SK-N-SH (cell line): ENCODE measurements at regions not wholly inside any gene's neighbourhood (a gene's known extent, or its start where the extent isn't known, plus 50 kb on each side); places are given as distances from the start of the nearest gene placed in this dataset.

ENCODE experiments used
- CTCF ChIA-PET: fragments of 300-600, 350-600 bp; formaldehyde crosslinking; extraction: SDS; loops from one replicate; lab custom pipeline; 2021; lab: Yijun Ruan, JAX
- POLR2A ChIA-PET: fragments of 350-600 bp; sonication (Branson Sonifier 250); formaldehyde crosslinking; extraction: SDS; loops from one replicate; lab custom pipeline; 2020; ENCODE audit warnings: antibody characterized with exemption, inconsistent platforms; lab: Yijun Ruan, JAX
- DNase-seq: peaks from one replicate; pipeline ENCODE4 v3.0.0; 2012
- H2AFZ ChIP-seq: fragments of 200-600 bp; sonication (generic); 2 replicates; pipeline ENCODE4 v1.8.1; 2016; ENCODE audit warnings: antibody characterized with exemption, mild to moderate bottlenecking, low read depth
- H3F3A ChIP-seq: fragments of 200-600 bp; sonication (generic); replicated peaks from 2 replicates; pipeline ENCODE3; 2016; ENCODE audit warnings: antibody characterized with exemption, mild to moderate bottlenecking; ENCODE audit not compliant: insufficient read depth
- H3K27ac ChIP-seq, 2 experiments: fragments of 200-500 bp in 1 of 2; fragments of 200-600 bp in 1 of 2; sonication (Bioruptor generic) in 1 of 2; sonication (generic), shearing (Covaris generic) in 1 of 2; 2 replicates each; pipeline versions ENCODE4 v1.5.1 to v1.6.1; 2014 to 2016; ENCODE audit warnings: low read depth in 2 of 2, inconsistent platforms in 1 of 2, low read length in 1 of 2, mild to moderate bottlenecking in 1 of 2, mixed read lengths in 1 of 2
- H3K27me3 ChIP-seq: fragments of 200-600 bp; sonication (generic), shearing (Covaris generic); 2 replicates; pipeline ENCODE4 v1.6.1; 2016; ENCODE audit warnings: mixed run types; ENCODE audit not compliant: insufficient read depth
- H3K36me3 ChIP-seq, 2 experiments: fragments of 200-500 bp in 1 of 2; fragments of 200-600 bp in 1 of 2; sonication (Bioruptor generic) in 1 of 2; sonication (generic) in 1 of 2; replicated peaks in 1 of 2; 2 replicates each; pipeline versions ENCODE3 to v1.5.1; 2014 to 2016; ENCODE audit warnings: low read length in 1 of 2, mild to moderate bottlenecking in 1 of 2; ENCODE audit not compliant: insufficient read depth in 2 of 2, control insufficient read depth in 1 of 2
- H3K4me1 ChIP-seq, 2 experiments: fragments of 200-500 bp in 1 of 2; fragments of 200-600 bp in 1 of 2; sonication (Bioruptor generic) in 1 of 2; sonication (generic), shearing (Covaris generic) in 1 of 2; 2 replicates each; pipeline versions ENCODE4 v1.5.1 to v1.6.1; 2014 to 2016; ENCODE audit warnings: low read depth in 1 of 2, low read length in 1 of 2, mixed run types in 1 of 2; ENCODE audit not compliant: insufficient read depth in 2 of 2, control insufficient read depth in 1 of 2
- H3K4me2 ChIP-seq: fragments of 200-600 bp; sonication (generic), shearing (Covaris generic); 2 replicates; pipeline ENCODE4 v1.6.1; 2017; ENCODE audit warnings: mixed run types
- H3K4me3 ChIP-seq, 2 experiments: fragments of 200-500 bp in 1 of 2; fragments of 200-600 bp in 1 of 2; sonication (Bioruptor generic) in 1 of 2; sonication (generic), shearing (Covaris generic) in 1 of 2; 2 replicates each; pipeline versions ENCODE4 v1.5.1 to v1.8.1; 2014 to 2016; ENCODE audit warnings: low read depth in 2 of 2, inconsistent platforms in 1 of 2, low read length in 1 of 2, mild to moderate bottlenecking in 1 of 2, mixed read lengths in 1 of 2, moderate library complexity in 1 of 2
- H3K79me2 ChIP-seq: fragments of 200-600 bp; sonication (generic); 2 replicates; pipeline ENCODE4 v1.8.1; 2017; ENCODE audit warnings: mild to moderate bottlenecking; ENCODE audit not compliant: insufficient read depth
- H3K9ac ChIP-seq: fragments of 200-600 bp; sonication (generic); 2 replicates; pipeline ENCODE4 v1.6.1; 2017; ENCODE audit warnings: mixed run types
- H3K9me2 ChIP-seq: fragments of 200-600 bp; sonication (generic); 2 replicates; pipeline ENCODE4 v1.6.1; 2017; ENCODE audit warnings: mixed run types
- H3K9me3 ChIP-seq: fragments of 200-600 bp; sonication (generic); 2 replicates; pipeline ENCODE4 v1.6.1; 2017; ENCODE audit warnings: mixed run types, mild to moderate bottlenecking, moderate library complexity
- H4K20me1 ChIP-seq: fragments of 200-600 bp; sonication (generic); 2 replicates; pipeline ENCODE4 v1.6.1; 2017; ENCODE audit warnings: mild to moderate bottlenecking, mixed run types; ENCODE audit not compliant: insufficient read depth
- CHD2 ChIP-seq: fragments of 150-350 bp; IDR thresholded peaks from 2 replicates; pipeline ENCODE4 v1.6.1; 2018; ENCODE audit warnings: low read length; ENCODE audit not compliant: partially characterized antibody
- ELF1 ChIP-seq: IDR thresholded peaks from 2 replicates; pipeline ENCODE4 v1.4.0; 2012
- EP300 ChIP-seq, 2 experiments: IDR thresholded peaks; 2 replicates each; pipeline versions ENCODE4 v1.4.0 to v1.6.1; 2012; ENCODE audit warnings: borderline replicate concordance in 1 of 2, low read depth in 1 of 2, low read length in 1 of 2
- EZH2phosphoT487 ChIP-seq: fragments of 200-600 bp; sonication (generic); IDR thresholded peaks from 2 replicates; pipeline ENCODE4 v1.6.1; 2017; ENCODE audit warnings: low read depth, mixed run types, mild to moderate bottlenecking, antibody characterized with exemption, moderate library complexity, borderline replicate concordance
- FOSL2 ChIP-seq: IDR thresholded peaks from 2 replicates; pipeline ENCODE4 v1.4.0; 2012; ENCODE audit warnings: low read depth, mild to moderate bottlenecking, moderate library complexity, borderline replicate concordance
- FOXM1 ChIP-seq: IDR thresholded peaks from 2 replicates; pipeline ENCODE4 v1.4.0; 2012; ENCODE audit warnings: low read depth, mild to moderate bottlenecking
- GABPA ChIP-seq: IDR thresholded peaks from 2 replicates; pipeline ENCODE4 v1.4.0; 2012; ENCODE audit warnings: low read depth, mild to moderate bottlenecking
- GATA2 ChIP-seq: sonication (generic); formaldehyde crosslinking; IDR thresholded peaks from 2 replicates; pipeline ENCODE4 v1.5.0; 2020; ENCODE audit warnings: mild to moderate bottlenecking, missing genetic modification reagents
- JUND ChIP-seq: IDR thresholded peaks from 2 replicates; pipeline ENCODE4 v1.4.0; 2012
- MEF2A ChIP-seq: IDR thresholded peaks from 2 replicates; pipeline ENCODE4 v1.4.0; 2012; ENCODE audit warnings: low read depth, borderline replicate concordance
- NFIC ChIP-seq: IDR thresholded peaks from 2 replicates; pipeline ENCODE4 v1.4.0; 2012; ENCODE audit warnings: borderline replicate concordance
- NRF1 ChIP-seq: IDR thresholded peaks from 2 replicates; pipeline ENCODE4 v1.6.1; 2012; ENCODE audit warnings: low read depth, mild to moderate bottlenecking, low read length
- POLR2AphosphoS5 ChIP-seq: IDR thresholded peaks from 2 replicates; pipeline ENCODE4 v1.6.1; 2012; ENCODE audit warnings: low read depth, low read length
- RCOR1 ChIP-seq: fragments of 150-350 bp; IDR thresholded peaks from 2 replicates; pipeline ENCODE4 v1.6.1; 2017; ENCODE audit warnings: antibody characterized with exemption, low read length
- TAF1 ChIP-seq: IDR thresholded peaks from 2 replicates; pipeline ENCODE4 v1.6.1; 2012; ENCODE audit warnings: low read depth, mild to moderate bottlenecking, low read length, moderate library complexity, borderline replicate concordance
- YY1 ChIP-seq: IDR thresholded peaks from 2 replicates; pipeline ENCODE4 v1.4.0; 2012; ENCODE audit warnings: low read depth, mild to moderate bottlenecking
- WGBS: methylation state at CpG from one replicate; pipeline ENCODE4 v1.1.6; 2017; ENCODE audit warnings: low lambda C conversion rate; 5-methylcytosine and 5-hydroxymethylcytosine counted together
- TF ChIP-seq, protein P1 (sequence below): fragments of 150-350 bp; IDR thresholded peaks from 2 replicates; pipeline ENCODE4 v1.6.1; 2017; ENCODE audit warnings: antibody characterized with exemption, low read length, low read depth, borderline replicate concordance
- TF ChIP-seq, protein P2 (sequence below): IDR thresholded peaks from 2 replicates; pipeline ENCODE4 v1.4.0; 2012; ENCODE audit warnings: low read depth, borderline replicate concordance
- TF ChIP-seq, protein P3 (sequence below): fragments of 200-600 bp; sonication (generic); IDR thresholded peaks from 2 replicates; pipeline ENCODE4 v1.6.1; 2017; ENCODE audit warnings: antibody characterized with exemption, mild to moderate bottlenecking, moderate library complexity

DNA sequence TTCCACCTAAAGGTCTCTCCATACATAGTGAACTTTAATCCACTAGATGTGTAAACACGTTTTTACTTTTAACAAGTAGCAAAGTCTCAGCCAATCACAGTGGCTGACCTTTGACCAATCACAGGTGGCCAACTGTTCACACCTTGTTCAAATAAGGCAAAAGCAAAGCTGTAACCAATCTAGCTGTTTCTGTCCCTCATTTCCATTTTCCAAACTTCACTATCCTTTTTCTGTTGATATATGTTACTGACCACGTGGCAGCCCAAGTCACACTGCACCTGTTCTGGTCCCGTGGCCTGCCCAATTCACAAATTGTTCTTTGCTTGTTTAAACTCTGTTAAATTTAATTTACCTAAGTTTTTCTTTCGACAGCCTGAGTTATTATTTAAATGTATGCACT is 393.5 kb upstream of the NETO1 start:
- POLR2A ChIA-PET, result no interaction called here
- no peak for DNase-seq
- no peak overlapping the region for H3K4me2 ChIP-seq

DNA sequence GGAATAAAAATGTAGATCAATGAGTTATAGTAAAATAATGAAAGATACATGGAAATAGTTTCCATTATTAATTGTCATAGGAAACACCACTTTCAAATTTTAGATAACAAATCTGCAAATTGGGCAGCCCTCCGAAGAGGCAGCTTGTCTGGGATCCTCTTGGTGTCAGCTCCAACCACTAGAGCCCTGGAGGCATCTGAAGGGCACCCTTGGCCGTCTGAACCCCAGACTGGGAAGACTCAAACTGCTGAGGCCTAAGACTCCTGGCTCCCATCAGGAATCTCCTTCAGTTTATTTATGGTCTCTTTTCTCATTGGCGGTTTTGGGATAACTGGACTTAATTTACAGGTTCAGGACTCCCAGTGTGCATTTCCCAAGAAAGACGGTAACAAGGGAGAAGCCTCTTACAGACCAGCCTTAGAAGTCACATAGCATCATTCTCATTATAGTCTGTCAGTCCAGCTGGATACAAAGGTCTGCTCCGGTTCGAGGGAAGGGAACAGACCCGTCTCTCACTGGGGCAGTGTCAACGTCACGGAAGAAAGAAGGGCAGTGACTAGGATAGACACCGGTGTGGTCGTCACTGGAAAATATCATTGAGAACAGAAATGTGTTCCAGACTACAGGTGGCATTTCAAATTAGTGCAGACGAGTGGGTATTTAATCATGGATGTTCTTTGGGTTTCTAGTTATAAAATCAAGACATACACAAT is 390.7 kb upstream of the NETO1 start:
- TF ChIP-seq, protein P1, sequence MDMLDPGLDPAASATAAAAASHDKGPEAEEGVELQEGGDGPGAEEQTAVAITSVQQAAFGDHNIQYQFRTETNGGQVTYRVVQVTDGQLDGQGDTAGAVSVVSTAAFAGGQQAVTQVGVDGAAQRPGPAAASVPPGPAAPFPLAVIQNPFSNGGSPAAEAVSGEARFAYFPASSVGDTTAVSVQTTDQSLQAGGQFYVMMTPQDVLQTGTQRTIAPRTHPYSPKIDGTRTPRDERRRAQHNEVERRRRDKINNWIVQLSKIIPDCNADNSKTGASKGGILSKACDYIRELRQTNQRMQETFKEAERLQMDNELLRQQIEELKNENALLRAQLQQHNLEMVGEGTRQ, result no peak
- TF ChIP-seq GATA2 (no peak), ELF1 (no peak), FOSL2 (no peak), NFIC (no peak), EZH2phosphoT487 (no peak), YY1 (no peak), RCOR1 (no peak), TAF1 (no peak), GABPA (no peak), CHD2 (no peak), NRF1 (no peak), FOXM1 (no peak), JUND (no peak), EP300 (IDR thresholded peaks at IDR 0.05; ENCODE audit: borderline replicate concordance in 1 of 2, low read depth in 1 of 2, low read length in 1 of 2) (no peak)
- TF ChIP-seq, protein P2, sequence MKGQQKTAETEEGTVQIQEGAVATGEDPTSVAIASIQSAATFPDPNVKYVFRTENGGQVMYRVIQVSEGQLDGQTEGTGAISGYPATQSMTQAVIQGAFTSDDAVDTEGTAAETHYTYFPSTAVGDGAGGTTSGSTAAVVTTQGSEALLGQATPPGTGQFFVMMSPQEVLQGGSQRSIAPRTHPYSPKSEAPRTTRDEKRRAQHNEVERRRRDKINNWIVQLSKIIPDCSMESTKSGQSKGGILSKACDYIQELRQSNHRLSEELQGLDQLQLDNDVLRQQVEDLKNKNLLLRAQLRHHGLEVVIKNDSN, result no peak
- TF ChIP-seq, protein P3, sequence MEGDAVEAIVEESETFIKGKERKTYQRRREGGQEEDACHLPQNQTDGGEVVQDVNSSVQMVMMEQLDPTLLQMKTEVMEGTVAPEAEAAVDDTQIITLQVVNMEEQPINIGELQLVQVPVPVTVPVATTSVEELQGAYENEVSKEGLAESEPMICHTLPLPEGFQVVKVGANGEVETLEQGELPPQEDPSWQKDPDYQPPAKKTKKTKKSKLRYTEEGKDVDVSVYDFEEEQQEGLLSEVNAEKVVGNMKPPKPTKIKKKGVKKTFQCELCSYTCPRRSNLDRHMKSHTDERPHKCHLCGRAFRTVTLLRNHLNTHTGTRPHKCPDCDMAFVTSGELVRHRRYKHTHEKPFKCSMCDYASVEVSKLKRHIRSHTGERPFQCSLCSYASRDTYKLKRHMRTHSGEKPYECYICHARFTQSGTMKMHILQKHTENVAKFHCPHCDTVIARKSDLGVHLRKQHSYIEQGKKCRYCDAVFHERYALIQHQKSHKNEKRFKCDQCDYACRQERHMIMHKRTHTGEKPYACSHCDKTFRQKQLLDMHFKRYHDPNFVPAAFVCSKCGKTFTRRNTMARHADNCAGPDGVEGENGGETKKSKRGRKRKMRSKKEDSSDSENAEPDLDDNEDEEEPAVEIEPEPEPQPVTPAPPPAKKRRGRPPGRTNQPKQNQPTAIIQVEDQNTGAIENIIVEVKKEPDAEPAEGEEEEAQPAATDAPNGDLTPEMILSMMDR, result no peak
- CTCF ChIA-PET, result no interaction called here

More for the DNA sequence above, 393.5 kb upstream of the NETO1 start:
- Histone ChIP-seq H3F3A (peaks cover 2% of the 10 kb centered on the region), H3K9ac (no peak overlapping the region), H3K4me3 (no peak overlapping the region), H3K36me3 (no peaks in the 10 kb centered on the region), H3K27ac (no peak overlapping the region), H3K27me3 (peaks cover 33% of the 10 kb centered on the region; the same call in 1 of the 2 replicates), H2AFZ (no peak overlapping the region), H3K9me3 (no peaks in the 10 kb centered on the region; the same call in 1 of the 2 replicates), H3K79me2 (no peaks in the 10 kb centered on the region), H3K9me2 (no peaks in the 10 kb centered on the region), H3K4me1 (no peaks in the 10 kb centered on the region), H4K20me1 (no peaks in the 10 kb centered on the region)
- WGBS, result 4% methylated on average over 4 of the region's 4 CpGs
- CTCF ChIA-PET, result no interaction called here
- no peak for TF ChIP-seq MEF2A
- no peak for TF ChIP-seq ELF1
- TF ChIP-seq POLR2AphosphoS5, result no peak
- no peak for TF ChIP-seq GABPA
- TF ChIP-seq, protein P3, result no peak

More for the DNA sequence above, 390.7 kb upstream of the NETO1 start:
- peaks cover 16% of the 10 kb centered on the region; the same call in 1 of the 2 replicates for H3K27me3 ChIP-seq
- no peaks in the 10 kb centered on the region for H3K4me1 ChIP-seq
- H3F3A ChIP-seq, result peaks cover 2% of the 10 kb centered on the region
- H2AFZ ChIP-seq, result no peak overlapping the region
- no peak overlapping the region for H3K4me3 ChIP-seq
- H3K9me3 ChIP-seq, result no peaks in the 10 kb centered on the region; the same call in 1 of the 2 replicates
- no peak overlapping the region for H3K27ac ChIP-seq
- no peak overlapping the region for H3K9ac ChIP-seq
- H3K9me2 ChIP-seq, result no peaks in the 10 kb centered on the region
- no peaks in the 10 kb centered on the region for H3K36me3 ChIP-seq
- no peak for DNase-seq
- H3K4me2 ChIP-seq, result no peak overlapping the region
- POLR2A ChIA-PET, result no interaction called here
- H3K79me2 ChIP-seq, result no peaks in the 10 kb centered on the region
- 7% methylated on average over 12 of the region's 12 CpGs for WGBS
- H4K20me1 ChIP-seq, result no peaks in the 10 kb centered on the region
